Left lung (tissue), 4 donors: ENCODE measurements at regions not wholly inside any gene's neighbourhood (a gene's known extent, or its start where the extent isn't known, plus 50 kb on each side); places are given as distances from the start of the nearest gene placed in this dataset.

Experiments
- ATAC-seq: fragments of 200-7000 bp; cut with Tn5 transposase; one replicate; pipeline ENCODE4 v1.9.1; 2020; ENCODE audit warnings: moderate library complexity
- DNase-seq, 4 donors: peaks; one replicate each; pipeline ENCODE4 v3.0.0-alpha.2; 2013 to 2020
- H3K27ac ChIP-seq, 2 donors: fragments of 200-600 bp; sonication (generic) in 1 of 2; one replicate each; pipeline versions ENCODE4 v1.5.0 to v1.8.0; 2020 to 2021
- H3K27me3 ChIP-seq, 2 donors: fragments of 200-600 bp; sonication (generic) in 1 of 2; one replicate each; pipeline versions ENCODE4 v1.5.0 to v1.8.0; 2020 to 2021
- H3K36me3 ChIP-seq, 2 donors: fragments of 200-600 bp; sonication (generic) in 1 of 2; one replicate each; pipeline versions ENCODE4 v1.5.0 to v1.8.0; 2020 to 2021
- H3K4me1 ChIP-seq, 2 donors: fragments of 200-600 bp; one replicate each; pipeline ENCODE4 v1.8.0; 2021
- H3K4me3 ChIP-seq, 2 donors: fragments of 200-600 bp; sonication (generic) in 1 of 2; one replicate each; pipeline versions ENCODE4 v1.5.0 to v1.8.0; 2020 to 2021; ENCODE audit warnings: mild to moderate bottlenecking in 1 of 2
- H3K9me3 ChIP-seq, 2 donors: fragments of 200-600 bp; sonication (generic) in 1 of 2; one replicate each; pipeline versions ENCODE4 v1.5.0 to v1.8.0; 2020 to 2021
- CTCF ChIP-seq, 2 donors: fragments of 200-600 bp; sonication (generic) in 1 of 2; IDR thresholded peaks; one replicate each; pipeline versions ENCODE4 v1.5.0 to v1.8.0; 2021; ENCODE audit warnings: antibody characterized with exemption in 2 of 2
- intact Hi-C, 2 donors: fragments of 100-400 bp; cut with DNase I; formaldehyde crosslinking; loops; one replicate each; pipeline versions ENCODE4 v1.11.2 to v1.14.2; 2022
- donor health status: DM: no; HTN: yes; CAD: no.
- donor health status: DM: no; HTN: no; CAD: no.

DNA sequence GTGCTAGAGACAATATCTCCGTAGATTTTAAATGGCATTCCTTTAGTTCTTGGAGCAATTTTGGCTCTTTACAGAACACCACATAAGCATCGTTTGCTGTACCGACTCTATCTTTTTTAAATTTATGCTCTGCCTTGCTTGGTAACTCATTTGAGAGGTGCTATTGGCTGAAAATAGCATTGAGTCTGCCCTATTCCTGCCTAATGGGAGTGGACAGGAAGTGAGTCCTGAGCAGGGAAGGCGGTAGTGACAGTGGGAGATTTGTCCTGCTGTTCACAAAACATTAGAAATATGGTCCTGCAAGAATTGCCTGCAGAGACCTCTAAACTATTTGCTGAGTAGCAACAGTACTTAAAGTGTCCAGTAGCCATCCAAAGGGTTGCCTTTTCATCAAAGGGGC lies 115.2 kb upstream of the IFNE start:
- H3K4me1 ChIP-seq = no peaks in the 10 kb centered on the region
- DNase-seq (no peak), ATAC-seq (no peak)
- H3K9me3 ChIP-seq = no peaks in the 10 kb centered on the region
- intact Hi-C loops = no loop called here
- H3K27me3 ChIP-seq = peaks cover 2 to 18% of the 10 kb centered on the region in 2 donors
- TF ChIP-seq CTCF (IDR thresholded peaks at IDR 0.05) = no peak
- no peak overlapping the region for H3K27ac ChIP-seq
- H3K36me3 ChIP-seq = no peaks in the 10 kb centered on the region
- no peak overlapping the region for H3K4me3 ChIP-seq

DNA sequence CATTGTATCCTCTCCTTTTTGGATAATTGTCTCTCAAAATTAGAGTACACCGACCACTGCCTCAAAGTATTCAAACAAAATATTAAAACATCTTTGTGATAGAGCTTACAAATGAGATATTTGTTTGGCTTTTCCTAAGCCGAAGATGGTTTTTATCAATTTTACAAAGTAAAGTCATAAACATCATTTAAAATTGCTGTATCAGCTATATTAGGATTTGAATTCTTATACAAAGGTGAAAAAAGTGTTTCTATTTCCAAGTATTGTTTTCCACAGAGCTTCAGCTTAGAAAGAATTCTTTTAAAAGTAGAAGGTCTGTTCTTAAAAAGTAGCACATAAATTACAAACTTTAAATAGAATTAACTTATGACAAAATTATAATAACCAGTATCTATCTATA lies 116.6 kb upstream of the IFNE start:
- Histone ChIP-seq H3K27ac (no peak overlapping the region), H3K36me3 (no peaks in the 10 kb centered on the region), H3K4me1 (no peaks in the 10 kb centered on the region), H3K27me3 (peaks cover 2 to 18% of the 10 kb centered on the region in 2 donors), H3K4me3 (no peak overlapping the region), H3K9me3 (no peaks in the 10 kb centered on the region)
- ATAC-seq = no peak
- intact Hi-C loops = no loop called here
- DNase-seq = no peak
- no peak for TF ChIP-seq CTCF (IDR thresholded peaks at IDR 0.05)

DNA sequence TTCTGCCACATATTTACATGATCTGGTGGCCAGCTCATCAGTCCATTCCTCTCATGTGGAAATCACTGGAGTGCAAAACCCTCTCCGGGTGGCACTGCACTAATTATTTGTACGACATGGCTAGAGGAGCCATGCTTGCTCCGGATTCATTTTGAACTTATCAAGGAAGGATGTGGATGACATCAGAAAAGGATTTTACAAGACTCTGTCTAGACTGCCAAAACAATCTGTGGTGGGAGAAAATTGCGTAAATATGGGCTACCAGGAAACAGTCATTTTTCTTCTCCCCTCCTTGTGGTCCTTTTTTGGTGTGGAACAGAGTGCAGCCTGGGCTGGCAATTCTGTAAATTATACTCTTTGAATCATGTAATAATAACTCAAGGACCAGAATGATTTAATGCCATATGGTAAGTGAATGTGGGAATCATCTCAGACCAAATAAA lies 123.4 kb upstream of the IFNE start:
- H3K27me3 ChIP-seq = no peaks in the 10 kb centered on the region
- no peak for TF ChIP-seq CTCF (IDR thresholded peaks at IDR 0.05)
- H3K4me1 ChIP-seq = no peaks in the 10 kb centered on the region
- intact Hi-C loops = no loop called here
- no peak overlapping the region for H3K4me3 ChIP-seq
- DNase-seq (no peak), ATAC-seq (no peak)
- no peaks in the 10 kb centered on the region for H3K36me3 ChIP-seq
- no peak overlapping the region for H3K27ac ChIP-seq
- no peaks in the 10 kb centered on the region for H3K9me3 ChIP-seq

GRCh38 chr9:21607576-21607975 lies 125.5 kb upstream of the IFNE start:
- ATAC-seq = no peak
- intact Hi-C loops = no loop called here
- H3K36me3 ChIP-seq = no peaks in the 10 kb centered on the region
- TF ChIP-seq CTCF (IDR thresholded peaks at IDR 0.05) = no peak
- no peak overlapping the region for H3K27ac ChIP-seq
- no peak overlapping the region for H3K4me3 ChIP-seq
- DNase-seq = no peak
- H3K27me3 ChIP-seq = peaks cover 0 to 5% of the 10 kb centered on the region in 2 donors
- H3K9me3 ChIP-seq = no peaks in the 10 kb centered on the region
- H3K4me1 ChIP-seq = no peaks in the 10 kb centered on the region

GRCh38 chr9:21608200-21608599 lies 126.1 kb upstream of the IFNE start:
- DNase-seq (no peak), ATAC-seq (no peak)
- H3K4me3 ChIP-seq = no peak overlapping the region
- no peaks in the 10 kb centered on the region for H3K4me1 ChIP-seq
- intact Hi-C loops = no loop called here
- H3K27ac ChIP-seq = no peak overlapping the region
- H3K27me3 ChIP-seq = peaks cover 0 to 5% of the 10 kb centered on the region in 2 donors
- H3K9me3 ChIP-seq = no peaks in the 10 kb centered on the region
- H3K36me3 ChIP-seq = no peaks in the 10 kb centered on the region
- TF ChIP-seq CTCF (IDR thresholded peaks at IDR 0.05) = no peak
